ENCODE measurements at regions not wholly inside any gene's neighbourhood (a gene's known extent, or its start where the extent isn't known, plus 50 kb on each side); places are given as distances from the start of the nearest gene placed in this dataset.
A peak's percentile ranks its signal among the peaks of the same experiment; 100 is the strongest.
"Not testable (repeated sequence)": the region's sequence is repeated elsewhere in the genome, so short reads cannot be mapped to it uniquely, and the experiment has no call there.

- no peak for TF ChIP-seq EP300 (IDR thresholded peaks at IDR 0.05)
- TF ChIP-seq CTCF (IDR thresholded peaks at IDR 0.05), result no peak
- TF ChIP-seq POLR2A (IDR thresholded peaks at IDR 0.05), result no peak
- no peak for TF ChIP-seq POLR2AphosphoS5 (IDR thresholded peaks at IDR 0.05)
- ATAC-seq (ENCODE audit: low FRiP score in 2 of 2) (peak in 1 of 2 donors; percentile 16), DNase-seq (no peak)
- Histone ChIP-seq H3K4me3 (no peak overlapping the region), H3K4me1 (peaks cover 0 to 10% (median 2%) of the 10 kb centered on the region in 4 donors), H3K27ac (no peak overlapping the region), H3K27me3 (no peaks in the 10 kb centered on the region), H3K9me3 (no peaks in the 10 kb centered on the region), H3K36me3 (no peaks in the 10 kb centered on the region)
- 41 to 43% methylated on average over 2 of the region's 2 CpGs for WGBS, 2 donors
Measured at GRCh38 chr9:2424619-2425033, 197.0 kb upstream of the VLDLR start.

- Histone ChIP-seq H3K4me1 (peaks cover 0 to 10% (median 2%) of the 10 kb centered on the region in 4 donors), H3K36me3 (no peaks in the 10 kb centered on the region), H3K4me3 (no peak overlapping the region), H3K27me3 (no peaks in the 10 kb centered on the region), H3K9me3 (no peaks in the 10 kb centered on the region), H3K27ac (no peak overlapping the region)
- TF ChIP-seq EP300 (IDR thresholded peaks at IDR 0.05), result no peak
- TF ChIP-seq POLR2AphosphoS5 (IDR thresholded peaks at IDR 0.05), result no peak
- TF ChIP-seq POLR2A (IDR thresholded peaks at IDR 0.05), result no peak
- no peak for TF ChIP-seq CTCF (IDR thresholded peaks at IDR 0.05)
- 79 to 87% methylated on average over 2 of the region's 2 CpGs for WGBS, 2 donors
- DNase-seq, result no peak
- ATAC-seq (ENCODE audit: low FRiP score in 2 of 2), result no peak
Measured at GRCh38 chr9:2425676-2426075, 195.9 kb upstream of the VLDLR start.

- WGBS, 2 donors, result 69 to 73% methylated on average over 9 to 10 of the region's 10 CpGs
- TF ChIP-seq POLR2A (IDR thresholded peaks at IDR 0.05) (no peak), EP300 (IDR thresholded peaks at IDR 0.05) (no peak), POLR2AphosphoS5 (IDR thresholded peaks at IDR 0.05) (no peak), CTCF (IDR thresholded peaks at IDR 0.05) (no peak)
- H3K36me3 ChIP-seq, result no peaks in the 10 kb centered on the region
- H3K4me3 ChIP-seq, result no peak overlapping the region
- H3K27ac ChIP-seq, result peak overlapping the region in 3 of 4 donors; percentile 23 to 49 (median 40)
- H3K4me1 ChIP-seq, result peaks cover 0 to 10% (median 2%) of the 10 kb centered on the region in 4 donors
- H3K27me3 ChIP-seq, result no peaks in the 10 kb centered on the region
- DNase-seq, result no peak
- ATAC-seq (ENCODE audit: low FRiP score in 2 of 2), result peak; percentile 44 to 80
- no peaks in the 10 kb centered on the region for H3K9me3 ChIP-seq
Measured at GRCh38 chr9:2427120-2427891, 194.3 kb upstream of the VLDLR start.

- DNase-seq, result no peak
- no peaks in the 10 kb centered on the region for H3K4me1 ChIP-seq
- 59 to 68% methylated on average over 3 of the region's 3 CpGs for WGBS, 2 donors
- H3K4me3 ChIP-seq, result no peak overlapping the region
- H3K9me3 ChIP-seq, result peaks cover 0 to 11% (median 0%) of the 10 kb centered on the region in 4 donors
- H3K27me3 ChIP-seq, result no peaks in the 10 kb centered on the region
- H3K27ac ChIP-seq, result no peak overlapping the region
- ATAC-seq (ENCODE audit: low FRiP score in 2 of 2), result no peak
- H3K36me3 ChIP-seq, result no peaks in the 10 kb centered on the region
- TF ChIP-seq POLR2A (IDR thresholded peaks at IDR 0.05) (no peak), POLR2AphosphoS5 (IDR thresholded peaks at IDR 0.05) (no peak), CTCF (IDR thresholded peaks at IDR 0.05) (no peak), EP300 (IDR thresholded peaks at IDR 0.05) (no peak)
Measured at GRCh38 chr9:2439957-2440356, 181.6 kb upstream of the VLDLR start.

GRCh38 chr9:2443933-2444332, 177.7 kb upstream of the VLDLR start:
- not testable (repeated sequence) for H3K27ac ChIP-seq; H3K36me3 ChIP-seq; H3K27me3 ChIP-seq; ATAC-seq (ENCODE audit: low FRiP score in 2 of 2); DNase-seq; H3K4me1 ChIP-seq; H3K4me3 ChIP-seq
- WGBS, 2 donors, result 81 to 90% methylated on average over 1 of the region's 1 CpG
- H3K9me3 ChIP-seq, result peaks cover 0 to 11% (median 0%) of the 10 kb centered on the region in 4 donors

Measured in upper lobe of left lung (tissue), 6 donors.